NOMO-1 treated with dmso at 0.1 percent for 144 hours (cell line): ENCODE measurements at regions not wholly inside any gene's neighbourhood (a gene's known extent, or its start where the extent isn't known, plus 50 kb on each side); places are given as distances from the start of the nearest gene placed in this dataset.

Experiments used
- DNase-seq: peaks from one replicate; lab custom pipeline; 2025; ENCODE audit not compliant: unreplicated experiment; lab: John Stamatoyannopoulos, UW

DNA sequence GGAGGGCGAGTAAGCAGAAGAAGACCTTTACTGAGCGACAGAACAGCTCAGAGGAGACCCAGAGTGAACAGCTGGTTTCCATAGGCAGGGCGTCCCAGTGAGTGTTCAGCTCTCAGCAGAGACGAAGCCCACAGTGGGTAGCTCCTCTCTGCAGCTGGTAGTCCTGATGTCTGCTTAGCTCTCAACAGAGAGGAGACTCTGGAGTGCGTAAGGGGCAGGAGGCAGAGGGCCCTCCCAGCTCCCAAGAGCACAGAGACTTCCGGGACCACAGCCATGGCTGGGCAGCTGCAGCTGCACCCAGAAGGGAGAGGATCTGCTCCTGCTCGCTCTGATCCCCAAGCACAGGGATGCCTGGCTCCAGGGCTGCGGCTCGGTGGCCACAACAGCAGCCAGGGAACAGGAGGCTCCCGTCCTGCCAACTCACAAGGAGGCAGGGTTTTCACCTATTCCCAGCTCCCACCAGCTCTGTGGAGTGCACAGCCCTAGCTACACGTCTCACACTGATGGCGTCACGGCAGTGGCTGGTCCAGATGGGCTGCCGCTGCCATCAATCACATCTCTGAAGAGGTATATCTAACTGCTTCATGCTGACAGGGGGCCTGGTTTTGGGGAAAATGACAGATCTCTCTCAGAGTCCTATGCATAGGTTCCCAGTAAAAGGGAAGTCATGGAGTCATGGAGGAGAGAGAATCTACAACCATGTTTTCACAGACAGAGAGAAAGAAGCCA lies 2660.1 kb upstream of the PCDH20 start:
- no peak for DNase-seq

DNA sequence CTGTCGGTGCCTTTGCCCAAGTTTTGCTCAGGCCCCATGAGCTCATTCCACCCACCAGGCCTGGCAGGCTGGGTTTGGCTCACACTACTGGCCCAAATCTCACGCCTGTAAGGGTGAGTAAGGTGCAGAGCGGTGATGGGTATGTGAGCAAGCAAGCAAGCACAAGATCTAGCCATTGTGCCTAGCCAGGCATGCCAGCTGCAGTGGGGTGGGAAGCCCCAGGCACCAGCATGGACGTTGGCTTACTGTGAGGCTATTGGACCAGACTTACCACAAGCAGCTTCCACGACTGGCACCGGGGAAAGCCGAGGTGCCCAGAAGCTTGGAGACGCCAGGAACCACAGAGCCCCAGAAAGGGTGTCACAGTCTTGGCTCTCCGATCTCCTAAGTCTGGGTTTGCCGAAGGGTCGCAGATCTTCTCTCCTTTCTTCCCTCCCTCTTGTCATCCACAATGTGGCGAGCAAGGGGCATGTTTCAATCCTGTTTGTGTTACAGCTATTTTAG lies 2659.4 kb upstream of the PCDH20 start:
- no peak for DNase-seq

DNA sequence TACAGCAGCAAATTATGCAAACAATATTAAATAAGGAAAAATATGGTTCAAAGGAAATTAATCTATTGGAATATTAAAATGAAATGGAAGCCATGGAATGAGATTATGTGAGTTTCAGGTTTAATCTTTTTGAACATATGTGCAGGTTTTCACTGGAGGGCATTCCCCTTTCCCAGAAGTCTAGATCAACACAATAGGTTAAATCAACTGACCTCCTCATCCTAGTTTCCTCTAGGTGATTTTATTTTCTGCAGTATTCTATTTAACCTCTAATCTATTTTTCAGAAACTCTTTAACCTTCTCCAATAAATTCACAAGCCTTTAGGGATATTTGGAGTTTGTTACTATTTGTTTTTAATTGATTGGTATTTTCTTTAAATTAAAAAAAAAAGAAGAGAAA lies 2657.6 kb upstream of the PCDH20 start:
- no peak for DNase-seq

DNA sequence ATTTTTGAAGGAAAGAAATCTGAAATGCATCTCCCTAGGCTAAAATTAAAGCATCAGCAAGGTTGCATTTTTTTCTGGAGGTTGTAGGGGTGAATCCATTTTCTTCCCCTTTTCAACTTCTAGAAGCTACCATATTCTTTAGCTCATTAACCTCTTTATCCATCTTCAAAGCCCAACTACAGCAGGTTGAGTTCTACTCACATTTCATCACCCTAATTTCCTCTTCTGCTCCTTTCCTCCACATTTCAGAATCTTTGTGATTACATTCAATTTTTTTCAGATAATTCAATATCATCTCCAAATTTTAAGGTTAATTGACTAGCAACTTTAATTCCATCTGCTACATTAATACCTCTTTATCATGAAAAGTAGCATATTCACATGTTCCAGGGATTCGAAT lies 2655.7 kb upstream of the PCDH20 start:
- no peak for DNase-seq

DNA sequence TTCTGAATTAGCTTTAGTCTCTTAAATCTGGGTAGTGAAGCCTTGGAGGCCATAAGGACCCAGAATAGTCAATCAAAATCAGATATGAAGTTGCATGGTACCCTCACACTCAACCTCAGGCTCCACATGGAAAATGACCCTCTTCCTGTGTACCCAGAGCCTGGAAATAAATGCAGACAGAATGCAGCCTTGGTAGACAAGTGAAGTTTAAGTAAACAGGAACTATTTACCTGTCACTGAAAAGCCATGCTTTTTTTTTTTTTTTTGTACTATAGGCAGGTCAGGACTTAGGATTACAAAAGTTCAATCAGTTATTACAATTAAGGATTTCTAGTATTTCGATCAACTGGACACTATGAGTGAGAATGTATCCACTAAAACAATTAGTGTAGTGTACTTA lies 2654.2 kb upstream of the PCDH20 start:
- DNase-seq, result no peak

DNA sequence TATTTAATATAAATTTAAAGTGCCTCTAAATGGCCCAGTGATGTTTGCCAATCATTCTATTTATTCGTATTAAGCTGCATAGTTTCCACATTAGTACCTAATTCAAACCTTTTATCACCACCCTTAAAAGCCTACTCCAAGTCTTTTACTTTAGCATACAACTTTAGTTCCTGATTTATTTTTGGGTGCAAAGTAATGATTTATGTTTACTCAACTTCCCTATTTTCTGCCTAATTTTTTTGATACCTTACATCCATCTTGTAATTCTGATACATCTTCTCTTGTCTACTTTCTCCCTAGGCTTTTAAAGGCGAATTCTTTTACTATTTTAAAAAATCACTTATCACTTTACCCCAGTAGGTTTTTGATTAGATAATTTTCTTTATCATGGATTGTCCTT lies 2651.1 kb upstream of the PCDH20 start:
- no peak for DNase-seq

DNA sequence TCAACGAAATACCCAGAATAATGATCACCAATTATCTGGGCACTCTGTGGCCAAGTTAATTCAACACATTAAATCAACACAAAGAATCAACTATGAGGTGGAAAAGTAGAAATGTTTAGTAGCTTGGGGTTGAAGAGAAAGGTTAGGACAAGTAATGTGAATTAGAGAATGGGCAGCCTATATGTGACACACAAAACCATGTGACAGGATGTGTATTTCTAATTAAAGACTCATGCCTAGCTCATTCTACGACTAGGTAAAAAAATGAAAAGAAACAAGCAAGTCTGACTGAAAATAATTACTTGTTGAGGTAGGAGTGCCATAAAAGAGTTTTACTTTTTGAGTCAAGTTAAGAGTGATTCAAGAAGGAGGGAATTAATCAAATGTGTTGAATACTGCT lies 2646.0 kb upstream of the PCDH20 start:
- DNase-seq, result no peak

DNA sequence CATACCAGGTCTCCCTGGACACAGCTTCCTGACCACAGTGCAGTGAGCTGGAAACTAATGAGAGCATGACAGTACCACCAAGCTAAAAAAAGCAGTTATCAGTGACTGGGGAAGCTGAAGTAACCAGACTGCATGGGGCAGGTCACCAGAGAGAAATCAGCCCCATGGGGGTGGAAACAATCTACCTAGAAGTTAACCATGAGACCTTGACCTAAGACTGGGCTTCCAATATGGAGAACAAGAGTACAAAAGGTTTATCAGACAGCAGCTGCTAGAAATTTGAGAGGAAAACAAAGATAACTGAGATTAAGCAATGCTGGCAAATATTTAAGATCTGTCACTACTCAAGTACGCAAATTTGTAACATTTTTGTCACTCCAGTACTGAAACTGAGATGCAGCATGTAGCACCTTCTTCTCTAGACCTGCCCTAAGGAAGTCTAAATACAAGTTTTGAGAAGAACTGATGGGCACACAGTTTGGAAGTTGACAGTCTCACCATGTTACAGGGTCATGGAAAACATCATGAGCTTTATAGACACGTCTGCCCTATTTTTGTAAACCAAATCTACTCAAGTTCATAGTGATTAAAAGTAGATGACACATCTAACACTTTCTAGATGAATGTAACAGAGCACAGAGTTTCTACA lies 2641.8 kb upstream of the PCDH20 start:
- no peak for DNase-seq

DNA sequence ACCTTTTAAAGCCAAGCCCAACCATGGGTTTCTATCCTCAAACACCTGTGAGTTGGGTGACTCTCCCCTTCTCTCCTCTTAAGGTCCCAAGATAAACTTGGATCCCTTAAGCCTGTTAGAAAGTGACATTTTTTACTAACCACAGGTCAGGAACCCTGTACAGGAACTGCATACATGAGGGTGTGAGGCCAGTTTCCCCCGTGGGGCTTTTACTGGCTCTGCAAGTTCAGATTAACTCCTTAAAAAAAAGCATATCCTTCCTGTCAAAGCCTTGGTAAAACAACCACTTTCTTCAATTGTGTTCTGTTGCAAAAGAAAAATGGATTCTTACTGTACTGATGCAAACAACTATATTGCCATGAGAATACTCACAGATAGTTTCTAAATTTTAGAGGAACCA lies 2638.7 kb upstream of the PCDH20 start:
- DNase-seq, result no peak

DNA sequence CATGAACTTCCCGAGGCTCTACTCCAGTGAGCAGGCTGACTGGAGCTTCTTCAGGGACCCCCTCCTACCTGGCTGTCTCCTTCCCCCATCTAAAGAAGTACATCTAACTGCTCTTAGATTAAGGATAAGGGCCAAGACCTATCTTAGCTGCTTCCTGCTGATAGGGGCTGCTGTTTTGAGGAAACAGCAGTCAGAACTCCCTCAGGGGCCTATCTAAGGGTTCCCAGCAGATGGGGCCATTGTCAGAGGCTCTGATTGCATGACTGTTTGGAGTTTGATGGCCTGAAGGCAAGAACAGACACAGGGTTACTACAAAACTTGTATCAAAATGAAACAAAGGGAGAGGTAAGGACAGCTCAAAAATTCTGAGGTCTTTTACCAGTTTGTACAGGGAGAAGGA lies 2636.9 kb upstream of the PCDH20 start:
- DNase-seq, result no peak

DNA sequence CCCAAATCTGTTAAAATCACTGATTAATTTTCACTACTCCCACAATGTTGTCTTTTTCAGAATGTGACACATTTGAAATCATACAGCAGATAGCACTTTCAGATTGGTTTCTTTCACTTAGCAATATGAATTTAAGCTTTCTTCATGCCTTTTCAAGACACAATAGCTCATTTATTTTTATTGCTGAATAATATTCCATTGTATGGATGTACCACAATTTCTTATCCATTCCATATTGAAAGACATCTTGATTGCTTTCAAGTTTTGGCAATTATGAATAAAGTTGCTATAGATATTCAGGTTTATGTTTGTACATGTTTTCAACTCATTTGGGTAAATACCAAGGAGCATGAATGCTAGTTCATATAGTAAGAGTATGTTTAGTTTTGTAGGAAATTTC lies 2635.6 kb upstream of the PCDH20 start:
- no peak for DNase-seq

DNA sequence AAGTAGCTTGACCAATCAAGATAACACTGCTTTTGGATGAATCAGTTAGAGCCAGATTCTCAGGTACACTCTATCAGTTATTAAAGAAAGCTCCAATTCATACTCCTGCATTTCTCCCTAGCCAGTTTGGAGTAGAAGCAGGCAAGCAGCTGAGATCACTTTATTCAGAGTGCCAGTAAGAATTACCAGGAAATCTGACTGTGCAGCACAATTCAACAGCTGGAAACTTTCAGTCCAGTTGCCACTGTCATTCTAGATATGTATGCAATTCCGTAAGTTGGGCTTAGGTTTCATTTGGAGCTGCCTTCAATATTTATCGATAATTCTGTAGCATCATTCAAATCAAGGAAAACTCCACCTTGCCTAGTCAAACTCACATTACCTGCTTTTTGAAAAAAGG lies 2625.6 kb upstream of the PCDH20 start:
- DNase-seq, result no peak

DNA sequence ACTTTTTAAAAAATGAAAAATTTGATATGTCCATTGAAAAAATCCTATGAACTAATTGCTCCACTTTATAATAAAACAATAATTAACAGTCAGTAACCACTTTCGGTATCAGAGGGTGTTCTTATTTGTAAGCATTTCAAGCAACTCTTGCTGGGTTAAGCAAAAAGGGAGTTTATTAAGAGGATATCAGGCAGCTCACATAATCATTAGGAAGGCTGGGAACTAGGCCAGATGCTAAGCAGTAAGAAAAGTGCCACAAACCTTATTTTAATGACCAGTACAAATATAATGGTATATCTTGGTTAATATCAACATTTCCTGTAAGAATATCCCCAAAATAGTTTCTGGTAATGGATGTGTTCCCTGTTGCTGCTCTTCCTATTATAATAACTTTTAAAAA lies 2618.3 kb upstream of the PCDH20 start:
- no peak for DNase-seq

DNA sequence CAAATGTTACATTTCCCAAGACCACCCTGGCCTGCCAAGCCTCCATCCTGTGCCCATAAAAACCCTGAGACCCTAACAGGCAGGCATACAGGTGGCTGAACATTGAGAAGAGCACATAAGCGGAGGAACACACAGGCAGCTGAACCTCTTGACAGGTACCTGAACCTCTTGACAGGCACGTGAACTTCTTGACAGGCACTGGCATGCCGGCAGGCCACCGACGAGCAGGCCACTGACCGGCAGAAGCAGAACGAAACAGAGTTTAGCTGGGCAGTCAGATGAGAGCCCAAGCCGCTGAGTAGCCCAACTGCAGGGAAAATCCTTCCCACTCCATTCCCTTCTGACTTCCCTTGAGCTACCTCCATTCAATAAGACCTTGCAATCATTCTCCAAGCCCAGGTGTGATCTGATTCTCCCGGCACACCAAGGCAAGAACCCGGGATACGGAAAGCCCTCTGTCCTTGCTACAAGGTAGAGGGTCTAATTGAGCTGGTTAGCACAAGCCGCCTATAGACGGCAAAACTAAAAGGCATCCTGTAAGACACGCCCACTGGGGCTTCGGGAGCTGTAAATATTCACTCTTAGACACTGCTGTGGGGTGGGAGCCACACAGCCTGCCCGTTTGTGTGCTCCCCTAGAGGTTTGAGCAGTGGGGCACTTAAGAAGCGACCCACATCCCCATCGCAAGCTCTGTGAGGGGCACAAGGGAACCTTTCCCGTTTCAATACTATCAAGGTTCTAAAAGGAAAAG lies 2613.9 kb upstream of the PCDH20 start:
- DNase-seq, result no peak

DNA sequence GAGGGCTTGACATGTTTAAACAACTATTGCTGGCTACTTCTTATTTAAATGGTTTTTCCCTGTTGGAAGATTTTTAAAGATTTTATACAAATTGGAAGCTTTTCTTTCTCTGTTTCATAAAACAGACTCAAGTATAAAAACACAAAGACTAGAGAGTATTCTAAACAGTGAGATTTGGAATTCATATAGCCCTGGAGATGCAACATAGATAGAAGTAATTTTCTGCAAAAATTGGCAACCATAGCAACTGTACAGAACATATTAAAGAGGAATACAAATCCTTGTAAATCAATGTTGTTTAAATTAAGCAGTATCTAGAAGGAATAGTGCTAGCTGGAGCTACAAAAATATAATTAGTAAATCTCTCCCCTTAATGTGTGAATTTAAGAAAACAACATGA lies 2612.9 kb upstream of the PCDH20 start:
- DNase-seq, result no peak

DNA sequence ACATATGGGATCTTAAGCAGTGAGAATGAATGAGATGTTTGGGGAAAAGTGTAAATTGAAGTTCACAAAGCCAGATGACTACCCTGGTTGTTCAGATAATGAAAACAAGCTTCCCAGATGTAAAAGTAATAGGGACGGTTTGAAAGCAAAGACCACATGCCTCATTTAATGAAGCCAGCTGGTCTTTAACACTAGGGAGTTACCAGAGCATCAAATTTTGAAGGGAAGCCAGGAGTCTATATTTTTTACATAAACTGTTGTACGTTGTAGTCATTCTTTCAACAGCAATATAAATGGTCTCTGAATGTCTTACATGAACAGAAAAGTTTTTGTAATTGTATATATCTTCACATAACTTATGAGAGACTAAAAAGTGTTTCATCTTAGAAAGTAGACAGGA lies 2604.5 kb upstream of the PCDH20 start:
- no peak for DNase-seq

DNA sequence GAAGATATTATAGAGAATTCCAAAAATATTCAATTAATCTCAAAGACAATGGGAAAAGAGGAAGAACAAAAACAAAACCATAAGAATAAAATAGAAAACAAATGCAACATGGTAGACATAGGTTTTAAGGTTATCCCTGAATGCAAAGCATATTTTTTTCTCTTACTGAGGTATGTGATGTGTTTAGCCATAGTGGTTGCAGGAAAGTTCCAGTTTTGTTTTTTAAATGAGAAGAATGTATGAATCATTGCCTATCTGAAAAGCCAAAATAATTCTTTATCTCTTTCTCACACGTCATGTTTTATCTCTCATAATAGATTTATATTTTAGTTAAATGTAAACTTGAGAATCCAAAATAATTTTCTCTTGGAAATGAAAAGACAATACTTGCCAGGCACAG lies 2591.7 kb upstream of the PCDH20 start:
- no peak for DNase-seq

DNA sequence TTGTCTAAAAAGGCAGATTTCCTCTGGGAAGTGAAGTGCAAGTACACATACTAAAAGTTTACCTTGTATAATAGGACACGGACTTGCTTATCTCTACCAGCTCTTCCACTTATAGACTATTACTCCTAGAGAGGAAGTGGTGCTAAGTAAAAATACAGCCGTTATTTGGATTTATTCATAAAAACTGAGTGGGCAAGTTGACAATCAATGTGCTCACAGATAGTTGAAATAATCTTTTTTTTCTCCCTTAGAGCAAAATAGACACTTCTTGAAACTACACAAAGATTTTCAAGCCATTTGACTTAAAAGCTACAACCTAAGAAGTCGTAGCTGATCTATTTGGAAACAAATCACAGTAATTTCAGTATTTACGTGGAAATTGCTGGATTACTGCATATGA lies 2584.7 kb upstream of the PCDH20 start:
- DNase-seq, result no peak

DNA sequence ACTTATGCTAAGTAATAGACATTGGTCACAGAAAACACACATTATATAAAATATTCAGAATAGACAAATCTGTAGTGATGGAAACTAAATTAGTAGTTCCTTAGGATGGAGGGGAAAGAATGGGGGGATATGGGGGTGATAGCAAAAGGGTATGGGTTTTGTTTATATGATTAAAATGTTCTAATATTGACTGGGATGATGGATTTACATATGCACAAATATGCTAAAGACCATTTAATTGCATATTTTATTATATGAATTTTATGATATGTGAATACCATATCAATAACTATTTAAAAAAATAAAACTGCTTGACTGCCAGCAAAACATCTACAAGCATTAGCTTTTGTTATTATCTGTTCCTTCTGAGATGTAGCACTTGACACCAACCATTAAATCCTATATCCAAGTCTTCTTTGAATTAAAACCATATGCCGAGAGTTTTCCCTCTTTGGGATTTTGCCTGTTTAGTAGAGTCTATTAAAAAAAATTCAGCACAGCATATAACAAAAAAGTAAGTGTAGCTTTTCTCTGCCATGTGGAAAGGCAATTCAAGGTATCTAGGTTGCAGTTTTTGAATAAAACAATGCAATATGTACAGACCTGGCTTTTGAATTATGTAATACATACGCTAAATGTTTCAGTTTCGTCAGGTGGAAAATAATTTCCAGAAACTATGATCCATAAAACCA lies 2584.1 kb upstream of the PCDH20 start:
- no peak for DNase-seq

DNA sequence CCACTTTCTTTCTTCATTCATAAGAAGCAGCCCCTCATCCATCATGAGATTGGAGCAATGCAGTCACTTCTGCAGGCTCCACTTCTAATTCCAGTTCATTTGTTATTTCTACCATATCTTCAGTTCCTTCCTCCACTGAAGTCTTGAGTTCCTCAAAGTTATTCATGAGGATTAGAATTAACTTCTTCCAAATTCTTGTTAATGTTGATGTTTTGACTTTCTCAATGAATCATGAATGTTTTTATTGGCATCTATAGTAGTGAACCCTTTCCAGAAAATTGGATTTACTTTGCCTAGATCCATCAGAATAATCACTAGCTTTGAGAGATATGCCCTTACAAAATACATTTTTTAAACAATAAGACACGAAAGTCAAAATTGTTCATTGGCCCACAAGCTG lies 2567.7 kb upstream of the PCDH20 start:
- DNase-seq, result no peak

DNA sequence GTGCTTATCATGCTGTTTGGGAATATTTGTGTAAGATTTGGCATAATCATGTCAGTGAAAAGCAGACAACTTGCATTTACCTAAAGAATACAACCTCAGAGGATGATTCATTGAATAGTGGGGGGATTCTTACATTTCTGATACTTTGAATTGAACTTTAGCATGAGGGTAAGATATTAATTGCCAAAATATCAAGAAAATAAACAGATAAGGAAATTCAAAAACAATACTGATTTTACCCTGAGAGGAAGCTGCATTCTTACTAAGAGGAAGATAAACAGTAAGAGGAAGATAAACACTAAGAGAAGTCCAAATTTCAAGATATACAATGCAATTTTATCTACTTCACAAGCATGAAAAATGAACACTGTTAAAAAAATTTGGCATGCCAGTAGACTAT lies 2564.3 kb upstream of the PCDH20 start:
- no peak for DNase-seq

DNA sequence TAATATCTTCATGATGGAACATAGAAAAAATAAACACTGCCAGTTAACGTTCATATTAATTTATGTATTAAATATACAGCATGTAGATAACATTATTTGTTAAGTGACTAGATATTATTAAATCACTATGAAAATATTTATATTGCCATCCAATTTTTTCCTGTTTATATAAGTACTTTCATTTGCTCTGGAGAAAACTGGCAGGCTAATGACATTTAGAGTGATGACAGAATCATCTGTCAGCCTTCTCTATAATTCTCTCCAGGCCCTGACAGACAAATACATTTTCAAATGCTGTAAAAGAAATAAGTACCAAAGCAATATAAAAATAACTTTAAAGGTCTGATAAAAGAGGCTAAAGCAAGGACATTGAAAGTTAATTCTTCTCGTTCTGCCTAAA lies 2556.7 kb upstream of the PCDH20 start:
- no peak for DNase-seq
